ENCODE measurements at regions not wholly inside any gene's neighbourhood (a gene's known extent, or its start where the extent isn't known, plus 50 kb on each side); places are given as distances from the start of the nearest gene placed in this dataset.

- no peaks in the 10 kb centered on the region for H3K36me3 ChIP-seq (ENCODE audit: control insufficient read depth, insufficient read depth, low read length)
- DNase-seq (ENCODE audit: low read depth), result no peak
- H3K27me3 ChIP-seq (ENCODE audit: control insufficient read depth, insufficient read depth, low read length), result no peaks in the 10 kb centered on the region
- no peak overlapping the region for H3K4me3 ChIP-seq (ENCODE audit: low read depth, low read length)
- TF ChIP-seq CTCF (IDR thresholded peaks at IDR 0.05; ENCODE audit: insufficient read depth, low read length, severe bottlenecking), result no peak
- no peak for FAIRE-seq
Observed at GRCh38 chr5:129223178-129223577, 128.6 kb downstream of the ISOC1 start.

- Histone ChIP-seq H3K27me3 (ENCODE audit: control insufficient read depth, insufficient read depth, low read length) (no peaks in the 10 kb centered on the region), H3K36me3 (ENCODE audit: control insufficient read depth, insufficient read depth, low read length) (no peaks in the 10 kb centered on the region), H3K4me3 (ENCODE audit: low read depth, low read length) (no peak overlapping the region)
- DNase-seq (ENCODE audit: low read depth) (no peak), FAIRE-seq (no peak)
- no peak for TF ChIP-seq CTCF (IDR thresholded peaks at IDR 0.05; ENCODE audit: insufficient read depth, low read length, severe bottlenecking)
Observed at GRCh38 chr5:129228577-129228976, 134.0 kb downstream of the ISOC1 start.

- Histone ChIP-seq H3K27me3 (ENCODE audit: control insufficient read depth, insufficient read depth, low read length) (no peaks in the 10 kb centered on the region), H3K36me3 (ENCODE audit: control insufficient read depth, insufficient read depth, low read length) (no peaks in the 10 kb centered on the region), H3K4me3 (ENCODE audit: low read depth, low read length) (no peak overlapping the region)
- FAIRE-seq (no peak), DNase-seq (ENCODE audit: low read depth) (no peak)
- TF ChIP-seq CTCF (IDR thresholded peaks at IDR 0.05; ENCODE audit: insufficient read depth, low read length, severe bottlenecking), result no peak
Observed at GRCh38 chr5:129241755-129242154, 147.2 kb downstream of the ISOC1 start.

- DNase-seq (ENCODE audit: low read depth) (no peak), FAIRE-seq (no peak)
- Histone ChIP-seq H3K27me3 (ENCODE audit: control insufficient read depth, insufficient read depth, low read length) (no peaks in the 10 kb centered on the region), H3K36me3 (ENCODE audit: control insufficient read depth, insufficient read depth, low read length) (no peaks in the 10 kb centered on the region), H3K4me3 (ENCODE audit: low read depth, low read length) (no peak overlapping the region)
- no peak for TF ChIP-seq CTCF (IDR thresholded peaks at IDR 0.05; ENCODE audit: insufficient read depth, low read length, severe bottlenecking)
Observed at GRCh38 chr5:129243039-129243438, 148.5 kb downstream of the ISOC1 start.

GRCh38 chr5:129244478-129244877, 149.9 kb downstream of the ISOC1 start:
- Histone ChIP-seq H3K36me3 (ENCODE audit: control insufficient read depth, insufficient read depth, low read length) (no peaks in the 10 kb centered on the region), H3K27me3 (ENCODE audit: control insufficient read depth, insufficient read depth, low read length) (no peaks in the 10 kb centered on the region), H3K4me3 (ENCODE audit: low read depth, low read length) (no peak overlapping the region)
- DNase-seq (ENCODE audit: low read depth) (peak; percentile 69), FAIRE-seq (no peak)
- no peak for TF ChIP-seq CTCF (IDR thresholded peaks at IDR 0.05; ENCODE audit: insufficient read depth, low read length, severe bottlenecking)

GRCh38 chr5:129245489-129245888, 150.9 kb downstream of the ISOC1 start:
- Histone ChIP-seq H3K27me3 (ENCODE audit: control insufficient read depth, insufficient read depth, low read length) (no peaks in the 10 kb centered on the region), H3K36me3 (ENCODE audit: control insufficient read depth, insufficient read depth, low read length) (no peaks in the 10 kb centered on the region), H3K4me3 (ENCODE audit: low read depth, low read length) (no peak overlapping the region)
- FAIRE-seq (no peak), DNase-seq (ENCODE audit: low read depth) (no peak)
- no peak for TF ChIP-seq CTCF (IDR thresholded peaks at IDR 0.05; ENCODE audit: insufficient read depth, low read length, severe bottlenecking)

Data from bronchial epithelial cell (primary cell).